ENCODE measurements at regions not wholly inside any gene's neighbourhood (a gene's known extent, or its start where the extent isn't known, plus 50 kb on each side); places are given as distances from the start of the nearest gene placed in this dataset.

GRCh38 chr11:21625982-21626381 lies 566.9 kb upstream of the ANO5 start:
- no peak for DNase-seq (ENCODE audit: low read depth)
- H3K4me3 ChIP-seq (ENCODE audit: low read depth, low read length), result no peak overlapping the region

GRCh38 chr11:21628641-21629040 lies 564.2 kb upstream of the ANO5 start:
- no peak for DNase-seq (ENCODE audit: low read depth)
- TF ChIP-seq CTCF (IDR thresholded peaks at IDR 0.05; ENCODE audit: control insufficient read depth, extremely low read depth, insufficient read depth), result no peak
- no peak overlapping the region for H3K4me3 ChIP-seq (ENCODE audit: low read depth, low read length)

More at GRCh38 chr11:21625982-21626381, 566.9 kb upstream of the ANO5 start:
- TF ChIP-seq CTCF (IDR thresholded peaks at IDR 0.05; ENCODE audit: control insufficient read depth, extremely low read depth, insufficient read depth), result no peak

- H3K4me3 ChIP-seq (ENCODE audit: low read depth, low read length), result no peak overlapping the region
- no peak for TF ChIP-seq CTCF (IDR thresholded peaks at IDR 0.05; ENCODE audit: control insufficient read depth, extremely low read depth, insufficient read depth)
- DNase-seq (ENCODE audit: low read depth), result no peak
Observed at GRCh38 chr11:21630934-21631478, 561.9 kb upstream of the ANO5 start.

GRCh38 chr11:21631991-21632390 lies 560.9 kb upstream of the ANO5 start:
- no peak for TF ChIP-seq CTCF (IDR thresholded peaks at IDR 0.05; ENCODE audit: control insufficient read depth, extremely low read depth, insufficient read depth)
- no peak for DNase-seq (ENCODE audit: low read depth)
- no peak overlapping the region for H3K4me3 ChIP-seq (ENCODE audit: low read depth, low read length)

DNA sequence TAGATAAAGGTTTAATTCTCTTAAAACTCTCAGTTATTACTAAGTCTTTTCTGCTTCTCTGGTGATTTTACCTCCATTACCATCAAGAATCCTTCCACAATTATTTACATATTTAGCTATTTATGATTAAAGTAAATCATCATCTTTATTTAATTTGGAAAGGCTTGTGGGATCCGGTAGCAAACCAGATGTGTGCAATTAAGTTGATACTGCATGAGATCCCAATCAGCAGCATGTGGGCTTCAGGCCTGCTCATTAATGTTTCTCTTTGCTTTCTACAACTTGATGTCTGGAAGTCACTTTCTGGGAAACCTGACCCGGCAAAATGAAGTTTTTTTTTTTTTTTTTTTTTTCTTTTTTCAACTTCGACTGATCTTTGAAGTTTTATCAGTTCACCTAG lies 558.4 kb upstream of the ANO5 start:
- DNase-seq (ENCODE audit: low read depth), result no peak
- H3K4me3 ChIP-seq (ENCODE audit: low read depth, low read length), result no peak overlapping the region
- TF ChIP-seq CTCF (IDR thresholded peaks at IDR 0.05; ENCODE audit: control insufficient read depth, extremely low read depth, insufficient read depth), result no peak

- no peak for DNase-seq (ENCODE audit: low read depth)
- no peak overlapping the region for H3K4me3 ChIP-seq (ENCODE audit: low read depth, low read length)
- no peak for TF ChIP-seq CTCF (IDR thresholded peaks at IDR 0.05; ENCODE audit: control insufficient read depth, extremely low read depth, insufficient read depth)
Observed at GRCh38 chr11:21634956-21635355, 557.9 kb upstream of the ANO5 start.

GRCh38 chr11:21635394-21636145 lies 557.3 kb upstream of the ANO5 start:
- H3K4me3 ChIP-seq (ENCODE audit: low read depth, low read length), result no peak overlapping the region
- DNase-seq (ENCODE audit: low read depth), result no peak
- TF ChIP-seq CTCF (IDR thresholded peaks at IDR 0.05; ENCODE audit: control insufficient read depth, extremely low read depth, insufficient read depth), result no peak

Measured in LNCaP clone FGC (cell line).